GM10248 (cell line): ENCODE measurements at regions not wholly inside any gene's neighbourhood (a gene's known extent, or its start where the extent isn't known, plus 50 kb on each side); places are given as distances from the start of the nearest gene placed in this dataset.

Source experiments
- CTCF ChIA-PET: fragments of 300-600 bp; sonication (Branson Sonifier 250); formaldehyde crosslinking; extraction: SDS; loops from one replicate; lab custom pipeline; 2021; ENCODE audit warnings: antibody characterized with exemption; lab: Yijun Ruan, JAX
- POLR2A ChIA-PET: fragments of 350-650 bp; sonication (Branson Sonifier 250); formaldehyde crosslinking; extraction: SDS; loops from one replicate; lab custom pipeline; 2020; ENCODE audit warnings: antibody characterized with exemption; lab: Yijun Ruan, JAX
- DNase-seq: peaks from one replicate; pipeline ENCODE4 v3.0.0; 2012; ENCODE audit errors: extremely low spot score
- TF ChIP-seq, protein P1 (sequence below): IDR thresholded peaks from 2 replicates; pipeline ENCODE4 v1.5.1; 2012; ENCODE audit warnings: mild to moderate bottlenecking, low read depth; ENCODE audit errors: extremely low read depth, missing control alignments, control extremely low read depth

DNA sequence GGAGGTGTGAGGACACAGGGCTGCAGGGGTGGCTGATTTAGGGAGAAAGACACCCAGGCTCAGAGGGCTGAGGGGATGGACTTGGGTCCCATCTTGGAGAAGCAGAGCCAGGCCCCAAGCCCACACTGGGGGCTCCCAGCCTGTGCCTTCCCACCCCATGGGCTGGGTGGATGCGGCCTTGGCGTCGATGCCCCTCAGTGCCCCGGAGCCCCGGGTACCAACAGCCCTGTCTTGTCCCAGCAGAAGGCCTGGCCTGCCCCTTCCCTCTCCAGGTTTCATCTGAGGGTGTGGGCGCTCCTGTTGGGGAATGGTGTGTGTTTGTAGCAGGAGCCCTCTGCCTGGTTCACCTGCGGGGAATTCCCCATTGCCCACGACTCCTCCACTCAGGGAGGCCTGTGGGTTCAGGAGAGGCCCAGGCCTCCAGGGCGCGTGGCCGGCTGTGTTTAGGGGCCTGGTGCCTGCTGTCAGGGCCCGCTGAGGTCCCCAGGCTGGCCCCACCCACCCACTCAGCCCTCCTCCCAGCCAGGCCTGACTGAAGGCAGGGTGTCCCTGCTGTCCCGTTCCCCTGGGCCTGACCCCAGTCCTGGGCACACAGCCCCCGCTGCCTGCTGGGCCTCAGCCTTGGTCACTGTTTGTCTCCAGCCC, 51.1 kb upstream of the BEGAIN start:
- DNase-seq, result no peak
- ChIA-PET CTCF (interaction anchor here (0.8 to 2.6 kb wide), 4 partner anchors 12 to 253 kb away, joined by 3 to 9 read pairs (median 4); no protein-coding TSS in a partner anchor), POLR2A (no interaction called here)
- TF ChIP-seq, protein P1, sequence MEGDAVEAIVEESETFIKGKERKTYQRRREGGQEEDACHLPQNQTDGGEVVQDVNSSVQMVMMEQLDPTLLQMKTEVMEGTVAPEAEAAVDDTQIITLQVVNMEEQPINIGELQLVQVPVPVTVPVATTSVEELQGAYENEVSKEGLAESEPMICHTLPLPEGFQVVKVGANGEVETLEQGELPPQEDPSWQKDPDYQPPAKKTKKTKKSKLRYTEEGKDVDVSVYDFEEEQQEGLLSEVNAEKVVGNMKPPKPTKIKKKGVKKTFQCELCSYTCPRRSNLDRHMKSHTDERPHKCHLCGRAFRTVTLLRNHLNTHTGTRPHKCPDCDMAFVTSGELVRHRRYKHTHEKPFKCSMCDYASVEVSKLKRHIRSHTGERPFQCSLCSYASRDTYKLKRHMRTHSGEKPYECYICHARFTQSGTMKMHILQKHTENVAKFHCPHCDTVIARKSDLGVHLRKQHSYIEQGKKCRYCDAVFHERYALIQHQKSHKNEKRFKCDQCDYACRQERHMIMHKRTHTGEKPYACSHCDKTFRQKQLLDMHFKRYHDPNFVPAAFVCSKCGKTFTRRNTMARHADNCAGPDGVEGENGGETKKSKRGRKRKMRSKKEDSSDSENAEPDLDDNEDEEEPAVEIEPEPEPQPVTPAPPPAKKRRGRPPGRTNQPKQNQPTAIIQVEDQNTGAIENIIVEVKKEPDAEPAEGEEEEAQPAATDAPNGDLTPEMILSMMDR, result no peak

DNA sequence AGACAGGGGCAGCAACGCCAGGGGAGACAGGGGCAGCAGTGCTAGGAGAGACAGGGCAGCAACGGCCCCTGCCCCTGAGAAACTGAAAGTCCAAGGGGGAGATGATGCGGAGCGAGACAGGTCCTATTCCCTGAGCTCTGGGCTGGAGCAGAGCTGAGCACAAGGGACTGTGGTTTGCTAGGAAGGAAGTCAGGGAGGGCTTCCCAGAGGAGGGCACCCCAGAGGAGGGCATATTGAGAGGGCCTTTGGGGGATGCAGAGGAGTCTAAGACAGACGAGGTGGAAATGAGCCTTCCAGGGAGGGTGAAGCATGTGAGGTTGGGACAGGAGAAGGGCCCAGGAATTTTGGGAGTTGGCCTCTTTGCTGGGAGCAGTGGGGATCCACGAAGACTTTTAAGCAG, 52.1 kb upstream of the BEGAIN start:
- ChIA-PET CTCF (interaction anchor here (0.8 kb wide), 1 partner anchor 11 kb away, joined by 3 read pairs; no protein-coding TSS in a partner anchor), POLR2A (no interaction called here)
- TF ChIP-seq, protein P1, result no peak
- DNase-seq, result no peak

DNA sequence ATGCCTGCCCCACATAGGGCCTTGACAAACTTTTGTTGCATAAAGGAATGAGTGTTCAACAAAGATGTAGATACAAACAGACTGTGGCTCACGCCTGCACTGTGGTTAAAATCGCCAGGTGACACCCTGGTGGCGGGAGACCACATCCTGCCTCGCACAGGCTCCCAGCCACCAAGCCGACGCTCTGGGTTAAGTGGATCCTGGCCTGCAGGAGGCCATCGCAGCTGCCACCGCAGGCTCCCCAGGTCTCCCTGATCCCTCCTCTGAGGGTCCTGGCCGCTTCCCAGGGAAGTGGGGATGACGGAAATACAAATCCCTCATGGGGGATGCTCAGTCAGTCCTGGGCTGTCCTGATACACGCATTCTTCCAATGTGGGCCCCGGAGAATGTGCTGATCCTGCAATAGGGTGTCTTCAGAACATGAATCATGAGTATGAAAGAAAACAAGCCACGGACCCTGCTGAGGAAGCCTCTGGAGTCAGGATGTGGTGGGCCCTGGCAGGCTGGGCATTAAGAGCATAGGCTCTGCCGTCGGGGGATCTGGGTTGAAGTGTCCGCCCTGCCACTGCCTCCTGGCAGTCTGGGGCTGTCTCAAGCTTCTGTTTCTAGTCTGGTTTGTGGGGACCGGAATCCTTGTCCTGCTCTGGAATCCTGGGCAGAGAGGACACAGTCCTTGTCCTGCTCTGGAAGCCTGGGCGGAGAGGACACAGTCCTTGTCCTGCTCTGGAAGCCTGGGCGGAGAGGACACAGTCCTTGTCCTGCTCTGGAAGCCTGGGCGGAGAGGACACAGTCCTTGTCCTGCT, 53.5 kb upstream of the BEGAIN start:
- CTCF ChIA-PET, result no interaction called here

DNA sequence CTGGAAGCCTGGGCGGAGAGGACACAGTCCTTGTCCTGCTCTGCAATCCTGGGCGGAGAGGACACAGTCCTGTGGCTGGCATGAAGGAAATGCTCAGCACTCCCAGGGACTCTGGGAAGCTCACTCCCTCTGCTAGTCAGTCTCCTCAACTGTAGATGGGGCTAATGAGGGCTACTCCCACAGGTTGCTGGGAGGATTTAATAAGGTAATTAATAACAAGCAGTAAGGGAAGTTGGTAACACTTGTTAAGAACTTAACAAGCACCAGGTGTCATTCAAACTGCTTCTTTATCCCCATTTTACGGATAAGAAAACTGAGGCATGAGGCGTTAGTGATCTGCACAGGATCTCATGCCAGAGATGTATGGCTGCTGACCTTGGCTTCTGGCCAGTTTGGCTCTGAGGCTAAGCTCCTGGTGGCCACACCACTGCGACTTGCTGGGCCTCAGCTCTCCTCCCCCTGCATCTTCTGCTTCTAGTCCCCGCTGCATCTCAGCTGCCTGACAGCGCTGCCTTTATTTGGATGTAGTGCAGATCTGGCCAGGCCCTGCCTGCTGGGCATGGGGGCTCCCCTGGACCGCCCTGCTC, 54.1 kb upstream of the BEGAIN start:
- ChIA-PET CTCF (no interaction called here), POLR2A (no interaction called here)
- TF ChIP-seq, protein P1, result no peak
- no peak for DNase-seq

More for the DNA sequence above, 53.5 kb upstream of the BEGAIN start:
- peak; percentile 66 for DNase-seq
- POLR2A ChIA-PET, result no interaction called here
- TF ChIP-seq, protein P1, result no peak

DNA sequence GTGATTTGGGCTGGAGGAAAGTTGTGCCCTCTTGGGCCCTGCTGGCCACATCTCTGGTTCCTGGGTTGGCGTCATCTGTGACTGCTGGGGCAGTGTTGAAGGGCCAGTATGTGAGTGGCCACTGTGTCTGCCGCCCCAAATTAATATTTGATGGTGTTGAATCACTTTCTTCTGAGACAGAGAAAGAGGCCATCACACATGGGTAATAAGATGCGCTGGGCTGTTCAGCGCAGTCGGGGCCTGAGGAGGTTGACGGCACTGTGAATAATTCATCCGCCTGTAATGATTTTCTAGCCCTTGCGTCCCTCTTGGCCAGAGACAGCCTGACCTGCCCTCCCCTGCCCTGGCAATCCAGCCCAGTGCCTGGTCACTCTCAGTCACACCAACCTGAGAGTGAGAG, 56.2 kb upstream of the BEGAIN start:
- TF ChIP-seq, protein P1, result no peak
- CTCF ChIA-PET, result interaction anchor here (1.5 to 4.2 kb wide), 2 partner anchors 10 to 259 kb away, joined by 8 to 120 read pairs; no protein-coding TSS in a partner anchor
- DNase-seq, result no peak
- POLR2A ChIA-PET, result no interaction called here

DNA sequence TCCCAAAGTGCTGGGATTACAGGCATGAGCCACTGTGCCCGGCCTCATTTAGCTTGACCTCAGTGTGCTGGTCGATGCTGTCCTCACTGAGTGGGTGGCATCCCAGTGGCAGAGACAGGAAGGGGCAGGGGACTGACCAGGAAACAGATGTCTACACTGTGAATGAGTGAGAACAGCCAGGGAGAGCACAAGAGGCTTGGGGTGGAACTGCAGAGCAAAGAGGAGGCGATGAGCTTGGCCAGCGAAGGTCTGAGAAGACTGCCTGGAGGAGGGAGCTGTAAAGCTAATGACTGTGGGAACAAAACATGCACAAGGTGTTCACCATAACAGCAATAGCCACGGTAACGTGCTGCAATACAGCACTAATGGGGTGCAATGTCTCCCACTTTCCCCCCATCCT, 57.2 kb upstream of the BEGAIN start:
- DNase-seq, result no peak
- ChIA-PET POLR2A (no interaction called here), CTCF (interaction anchor here (1.5 to 4.2 kb wide), 6 partner anchors 9 to 260 kb away, joined by 4 to 120 read pairs (median 11); no protein-coding TSS in a partner anchor)
- TF ChIP-seq, protein P1, result no peak
